Epithelial cell of proximal tubule (primary cell): ENCODE measurements at regions not wholly inside any gene's neighbourhood (a gene's known extent, or its start where the extent isn't known, plus 50 kb on each side); places are given as distances from the start of the nearest gene placed in this dataset.
"Not testable (repeated sequence)": the region's sequence is repeated elsewhere in the genome, so short reads cannot be mapped to it uniquely, and the experiment has no call there.

Experiments used
- DNase-seq: peaks from one replicate; pipeline ENCODE4 v3.0.0-alpha.2; 2011; ENCODE audit warnings: low read depth
- H3K4me3 ChIP-seq: 2 replicates; pipeline ENCODE4 v1.5.1; 2011; ENCODE audit warnings: low read depth, mild to moderate bottlenecking, low read length
- TF ChIP-seq, protein P1 (sequence below): conservative IDR thresholded peaks from 2 replicates; pipeline ENCODE4 v1.5.1; 2012; ENCODE audit warnings: low read depth, mild to moderate bottlenecking, low read length

DNA sequence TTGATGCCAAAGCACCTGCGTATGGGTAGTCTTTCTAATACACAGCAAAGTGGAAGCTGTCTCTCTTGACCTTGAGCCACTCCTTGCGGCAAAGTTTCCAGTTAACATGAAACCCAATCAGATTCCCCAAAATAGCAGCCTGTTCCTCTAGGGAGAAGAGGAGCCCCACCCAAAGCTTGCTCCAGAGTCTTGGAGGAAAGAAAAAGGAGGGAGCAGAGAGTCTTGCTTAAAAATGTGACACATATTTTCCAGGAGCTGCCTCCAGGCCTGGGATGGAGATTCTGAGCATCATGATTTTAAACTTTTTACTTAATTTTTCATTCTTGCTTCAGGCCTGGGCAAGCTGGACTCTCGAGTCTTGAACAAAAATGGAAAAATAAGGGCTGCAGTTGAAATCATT, 223.5 kb upstream of the TNC start:
- TF ChIP-seq, protein P1, sequence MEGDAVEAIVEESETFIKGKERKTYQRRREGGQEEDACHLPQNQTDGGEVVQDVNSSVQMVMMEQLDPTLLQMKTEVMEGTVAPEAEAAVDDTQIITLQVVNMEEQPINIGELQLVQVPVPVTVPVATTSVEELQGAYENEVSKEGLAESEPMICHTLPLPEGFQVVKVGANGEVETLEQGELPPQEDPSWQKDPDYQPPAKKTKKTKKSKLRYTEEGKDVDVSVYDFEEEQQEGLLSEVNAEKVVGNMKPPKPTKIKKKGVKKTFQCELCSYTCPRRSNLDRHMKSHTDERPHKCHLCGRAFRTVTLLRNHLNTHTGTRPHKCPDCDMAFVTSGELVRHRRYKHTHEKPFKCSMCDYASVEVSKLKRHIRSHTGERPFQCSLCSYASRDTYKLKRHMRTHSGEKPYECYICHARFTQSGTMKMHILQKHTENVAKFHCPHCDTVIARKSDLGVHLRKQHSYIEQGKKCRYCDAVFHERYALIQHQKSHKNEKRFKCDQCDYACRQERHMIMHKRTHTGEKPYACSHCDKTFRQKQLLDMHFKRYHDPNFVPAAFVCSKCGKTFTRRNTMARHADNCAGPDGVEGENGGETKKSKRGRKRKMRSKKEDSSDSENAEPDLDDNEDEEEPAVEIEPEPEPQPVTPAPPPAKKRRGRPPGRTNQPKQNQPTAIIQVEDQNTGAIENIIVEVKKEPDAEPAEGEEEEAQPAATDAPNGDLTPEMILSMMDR = no peak
- H3K4me3 ChIP-seq = no peak overlapping the region
- DNase-seq = no peak

DNA sequence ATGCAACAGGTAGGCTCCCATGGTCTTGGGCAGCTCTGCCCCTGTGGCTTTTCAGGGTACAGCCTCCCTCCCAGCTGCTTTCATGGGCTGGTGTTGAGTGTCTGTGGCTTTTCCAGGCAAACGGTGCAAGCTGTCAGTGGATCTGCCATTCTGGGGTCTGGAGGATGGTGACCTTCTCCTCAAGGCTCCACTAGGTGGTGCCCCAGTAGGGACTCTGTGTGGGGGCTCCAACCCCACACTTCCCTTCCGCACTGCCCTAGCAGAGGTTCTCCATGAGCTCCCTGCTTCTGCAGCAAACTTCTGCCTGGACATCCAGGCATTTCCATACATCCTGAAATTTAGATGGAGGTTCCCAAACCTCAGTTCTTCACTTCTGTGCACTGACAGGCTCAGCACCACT, 229.8 kb upstream of the TNC start:
- not testable (repeated sequence) for DNase-seq, H3K4me3 ChIP-seq

DNA sequence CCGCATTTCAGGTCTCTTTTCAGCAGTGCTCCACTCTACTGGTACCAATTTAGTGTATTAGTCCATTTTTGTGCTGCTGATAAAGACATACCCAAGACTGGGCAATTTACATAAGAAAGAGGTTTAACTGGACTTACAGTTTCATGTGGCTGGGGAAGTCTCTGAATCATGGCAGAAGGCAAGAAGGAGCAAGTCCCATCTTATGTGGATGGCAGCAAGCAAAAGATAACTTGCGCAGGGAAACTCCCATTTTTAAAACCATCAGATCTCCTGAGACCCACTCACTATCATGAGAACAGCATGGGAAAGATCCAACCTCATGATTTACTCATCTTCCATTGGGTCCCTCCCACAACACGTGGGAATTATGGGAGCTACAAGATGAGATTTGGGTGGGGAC, 231.0 kb upstream of the TNC start:
- H3K4me3 ChIP-seq, DNase-seq: not testable (repeated sequence)

DNA sequence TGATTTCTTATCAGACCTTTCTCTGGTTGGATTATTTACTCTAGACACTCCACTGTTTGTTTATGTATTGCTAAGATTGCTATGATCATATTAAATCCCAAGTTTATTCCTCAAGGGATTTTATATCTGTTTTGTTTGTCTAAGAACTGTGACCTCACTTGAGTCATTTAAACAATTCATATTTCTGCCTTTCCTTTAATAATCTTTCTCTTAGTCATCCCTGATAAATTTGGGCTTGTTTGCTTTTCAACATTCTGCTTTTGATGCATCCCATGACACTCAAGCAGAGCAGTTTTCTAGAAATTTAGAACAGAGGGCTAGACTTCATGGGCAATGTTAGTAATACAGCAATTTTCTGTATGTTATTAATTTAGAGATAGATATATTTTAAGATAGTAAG, 231.6 kb upstream of the TNC start:
- H3K4me3 ChIP-seq = no peak overlapping the region
- TF ChIP-seq, protein P1 = no peak
- no peak for DNase-seq

DNA sequence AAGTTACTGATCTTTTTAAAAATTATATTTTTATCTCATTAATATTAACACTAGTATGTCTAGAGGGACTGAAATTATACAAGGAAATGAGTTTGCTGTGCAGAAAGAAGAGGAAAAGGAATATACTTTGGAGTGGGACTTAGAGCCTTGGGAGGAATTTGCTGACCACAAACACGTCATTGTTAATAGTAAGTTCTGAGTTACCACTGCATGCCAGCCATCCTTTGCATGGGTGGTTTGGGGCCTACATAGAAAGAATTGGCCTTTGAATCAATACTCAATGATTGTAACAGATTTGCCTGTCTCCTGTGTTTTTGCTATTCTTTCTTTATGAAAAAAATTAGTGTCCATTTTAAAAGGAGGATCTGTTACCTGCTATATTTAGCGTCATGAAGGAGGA, 232.6 kb upstream of the TNC start:
- TF ChIP-seq, protein P1 = no peak
- no peak overlapping the region for H3K4me3 ChIP-seq
- no peak for DNase-seq

DNA sequence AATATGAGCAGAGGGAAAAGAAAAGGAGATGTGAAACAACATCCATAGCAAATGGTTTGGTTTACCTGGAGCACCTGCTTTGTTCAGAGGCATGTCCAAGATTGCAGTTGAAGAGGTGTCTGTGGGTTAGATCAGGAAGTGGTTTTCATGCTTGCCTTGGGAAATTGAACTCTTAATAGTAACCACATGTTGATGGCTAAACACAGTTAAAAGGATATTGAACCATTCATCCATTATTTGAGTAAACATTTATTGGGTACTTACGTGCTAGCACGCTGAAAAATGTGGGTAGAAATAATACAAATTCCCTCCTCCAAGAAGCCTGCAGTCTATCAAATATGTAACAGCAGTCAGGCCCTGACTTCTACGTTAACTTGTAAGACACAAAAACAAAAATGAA, 235.7 kb upstream of the TNC start:
- no peak overlapping the region for H3K4me3 ChIP-seq
- TF ChIP-seq, protein P1 = no peak
- no peak for DNase-seq

DNA sequence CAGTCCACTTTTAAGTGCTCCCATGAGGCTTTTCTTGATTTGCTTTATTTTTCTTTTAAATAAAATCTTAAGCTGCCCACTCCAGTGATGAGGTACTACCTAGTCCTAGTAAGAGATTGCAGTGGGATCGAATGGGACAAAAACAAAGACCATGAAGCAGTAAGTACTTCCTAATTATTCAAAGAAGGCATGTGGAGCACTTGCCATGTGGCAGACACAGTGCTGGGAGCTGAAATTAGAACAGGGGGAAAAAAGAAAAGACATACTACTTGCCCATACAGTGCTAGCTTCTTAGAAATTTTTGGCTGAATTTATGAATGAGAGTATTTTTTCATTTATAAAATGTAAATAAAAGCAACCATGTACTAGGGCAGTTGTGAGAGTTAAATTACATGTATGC, 239.9 kb upstream of the TNC start:
- no peak for DNase-seq
- H3K4me3 ChIP-seq = no peak overlapping the region
- TF ChIP-seq, protein P1 = no peak

DNA sequence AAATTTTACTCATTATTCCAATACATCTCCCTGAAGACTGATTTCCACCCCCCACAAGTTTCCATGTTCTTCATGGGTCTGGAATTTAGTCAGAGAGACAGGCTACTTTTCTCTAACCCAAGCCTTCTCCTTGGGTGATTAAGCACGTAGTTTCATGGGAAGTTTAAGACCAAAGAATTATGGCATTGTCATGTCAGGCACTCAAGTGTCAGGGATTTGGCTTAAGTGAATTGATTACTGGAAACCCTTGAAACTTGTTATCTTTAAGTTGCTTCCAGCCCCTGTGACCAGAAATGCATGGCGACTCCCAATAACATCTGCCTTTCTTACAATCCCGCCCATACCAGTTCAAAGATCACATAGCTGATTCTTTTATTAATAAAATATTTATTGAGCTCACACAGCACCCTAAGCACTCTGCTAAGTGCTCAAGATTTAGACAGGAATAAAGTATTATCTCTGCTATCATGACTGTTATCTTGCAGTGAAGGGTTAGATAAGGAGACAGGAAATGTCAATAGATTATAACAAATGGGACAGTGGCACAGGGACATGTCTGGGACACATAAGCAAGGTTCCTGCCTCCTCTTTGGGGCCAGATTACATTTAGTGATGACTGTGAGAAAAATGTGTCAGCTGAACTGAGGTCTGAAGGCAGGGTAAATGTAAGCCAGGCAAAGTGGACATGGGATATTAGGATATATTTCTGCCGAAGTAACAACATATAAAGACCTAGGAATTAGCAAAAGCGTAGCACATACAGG, 241.2 kb upstream of the TNC start:
- no peak for DNase-seq
- TF ChIP-seq, protein P1 = no peak
- no peak overlapping the region for H3K4me3 ChIP-seq
